Duodenal mucosa (tissue), 2 donors: ENCODE measurements at regions not wholly inside any gene's neighbourhood (a gene's known extent, or its start where the extent isn't known, plus 50 kb on each side); places are given as distances from the start of the nearest gene placed in this dataset.

ENCODE experiments used
- H3K27ac ChIP-seq: one replicate; pipeline ENCODE4 v1.7.0; 2013; ENCODE audit warnings: low read depth, low read length
- H3K27me3 ChIP-seq, 2 donors: one replicate each; pipeline ENCODE4 v1.7.0; 2013; ENCODE audit warnings: low read length in 2 of 2, control low read depth in 1 of 2; ENCODE audit not compliant: insufficient read depth in 2 of 2, control insufficient read depth in 1 of 2
- H3K36me3 ChIP-seq, 2 donors: one replicate each; pipeline ENCODE4 v1.7.0; 2013; ENCODE audit warnings: low read length in 2 of 2, control low read depth in 1 of 2; ENCODE audit not compliant: insufficient read depth in 2 of 2, control insufficient read depth in 1 of 2
- H3K4me1 ChIP-seq, 2 donors: one replicate each; pipeline ENCODE4 v1.7.0; 2013; ENCODE audit warnings: low read length in 2 of 2, control low read depth in 1 of 2; ENCODE audit not compliant: insufficient read depth in 2 of 2, control insufficient read depth in 1 of 2
- H3K4me3 ChIP-seq, 2 donors: one replicate each; pipeline ENCODE4 v1.7.0; 2013; ENCODE audit warnings: low read length in 2 of 2, low read depth in 1 of 2
- H3K9ac ChIP-seq, 2 donors: one replicate each; pipeline ENCODE4 v1.7.0; 2013; ENCODE audit warnings: low read length in 2 of 2, low read depth in 1 of 2
- H3K9me3 ChIP-seq, 2 donors: one replicate each; pipeline ENCODE4 v1.7.0; 2013; ENCODE audit warnings: low read length in 2 of 2, control low read depth in 1 of 2; ENCODE audit not compliant: control insufficient read depth in 1 of 2

DNA sequence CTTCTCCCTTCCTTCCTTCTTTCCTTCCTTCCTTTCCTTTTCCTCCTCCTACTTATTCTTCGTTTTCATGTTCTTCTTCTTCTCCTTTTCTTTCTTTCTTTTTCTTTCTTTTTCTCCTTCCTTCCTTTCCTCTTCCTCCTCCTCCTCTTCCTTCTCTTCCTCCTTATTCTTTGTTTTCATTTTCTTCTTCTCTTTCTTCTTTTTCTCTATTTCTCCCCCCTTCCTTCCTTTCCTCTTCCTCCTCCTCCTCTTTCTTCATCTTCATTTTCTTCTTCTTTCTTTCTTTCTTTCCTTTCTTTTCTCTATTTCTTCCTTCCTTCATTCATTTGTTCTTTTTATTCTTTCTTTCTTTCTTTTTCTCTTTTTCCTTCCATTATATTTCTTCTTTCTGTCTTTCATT lies 671.6 kb downstream of the IQCM start:
- H3K27me3 ChIP-seq, result no peaks in the 10 kb centered on the region

DNA sequence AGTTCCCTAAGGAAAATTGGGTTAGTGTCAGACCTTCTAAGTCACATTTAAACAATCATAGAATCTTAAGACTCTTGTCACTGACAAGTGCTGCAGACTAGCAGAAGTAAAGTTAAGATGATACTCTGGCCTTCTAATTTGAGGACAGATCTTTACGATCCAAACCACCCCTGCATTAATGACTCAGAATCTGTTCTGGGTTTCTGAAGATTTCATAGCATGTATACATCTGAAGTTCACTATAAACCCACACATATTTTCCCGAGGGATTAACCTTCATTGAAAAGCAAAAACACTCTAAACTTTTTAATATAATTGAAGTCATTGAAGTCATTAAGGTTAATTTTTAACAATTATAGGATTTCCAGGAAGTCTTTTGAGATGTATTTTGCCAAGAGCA lies 674.3 kb downstream of the IQCM start:
- no peaks in the 10 kb centered on the region for H3K9me3 ChIP-seq
- no peaks in the 10 kb centered on the region for H3K27me3 ChIP-seq
- peaks cover 0 to 5% of the 10 kb centered on the region in 2 donors for H3K4me1 ChIP-seq
- no peaks in the 10 kb centered on the region for H3K36me3 ChIP-seq
- no peak overlapping the region for H3K9ac ChIP-seq
- H3K27ac ChIP-seq, result no peak overlapping the region
- no peak overlapping the region for H3K4me3 ChIP-seq

More for the DNA sequence above, 671.6 kb downstream of the IQCM start:
- no peak overlapping the region for H3K9ac ChIP-seq
- H3K9me3 ChIP-seq, result no peaks in the 10 kb centered on the region
- no peaks in the 10 kb centered on the region for H3K36me3 ChIP-seq
- H3K27ac ChIP-seq, result no peak overlapping the region
- no peak overlapping the region for H3K4me3 ChIP-seq
- H3K4me1 ChIP-seq, result peaks cover 0 to 5% of the 10 kb centered on the region in 2 donors

- Histone ChIP-seq H3K9me3 (no peaks in the 10 kb centered on the region), H3K4me3 (no peak overlapping the region)
Measured at GRCh38 chr4:149140841-149141240, 674.8 kb downstream of the IQCM start.

GRCh38 chr4:149136951-149137620 lies 678.6 kb downstream of the IQCM start:
- Histone ChIP-seq H3K4me1 (peaks cover 0 to 5% of the 10 kb centered on the region in 2 donors), H3K9me3 (no peaks in the 10 kb centered on the region), H3K9ac (no peak overlapping the region), H3K27me3 (no peaks in the 10 kb centered on the region), H3K36me3 (no peaks in the 10 kb centered on the region), H3K27ac (no peak overlapping the region), H3K4me3 (no peak overlapping the region)

More at GRCh38 chr4:149140841-149141240, 674.8 kb downstream of the IQCM start:
- Histone ChIP-seq H3K27me3 (no peaks in the 10 kb centered on the region), H3K27ac (no peak overlapping the region), H3K4me1 (peaks cover 0 to 5% of the 10 kb centered on the region in 2 donors), H3K9ac (no peak overlapping the region), H3K36me3 (no peaks in the 10 kb centered on the region)

DNA sequence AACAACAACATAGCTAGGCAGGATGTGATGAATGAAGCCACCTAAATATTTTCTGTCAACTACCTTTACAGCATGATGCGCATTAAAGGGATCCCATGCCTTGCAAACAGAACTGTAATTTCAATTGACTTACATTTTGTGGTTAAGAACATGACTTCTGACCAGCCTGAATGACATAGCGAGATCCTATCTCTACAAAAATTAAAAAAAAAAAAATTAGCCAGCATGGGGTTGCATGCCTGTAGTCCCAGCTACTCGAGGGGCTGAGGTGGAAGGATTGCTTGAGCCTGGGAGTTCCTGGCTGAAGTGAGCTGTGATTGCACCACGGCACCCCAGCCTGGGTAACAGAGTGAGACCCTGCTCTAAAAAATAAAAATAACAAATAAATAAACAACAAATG lies 680.6 kb downstream of the IQCM start:
- Histone ChIP-seq H3K4me3 (no peak overlapping the region), H3K36me3 (no peaks in the 10 kb centered on the region), H3K4me1 (no peaks in the 10 kb centered on the region), H3K27me3 (no peaks in the 10 kb centered on the region), H3K9ac (no peak overlapping the region), H3K27ac (no peak overlapping the region), H3K9me3 (no peaks in the 10 kb centered on the region)

- no peaks in the 10 kb centered on the region for H3K9me3 ChIP-seq
- no peaks in the 10 kb centered on the region for H3K4me1 ChIP-seq
- no peak overlapping the region for H3K27ac ChIP-seq
Measured at GRCh38 chr4:149121023-149121404, 678.8 kb upstream of the NR3C2 start.

DNA sequence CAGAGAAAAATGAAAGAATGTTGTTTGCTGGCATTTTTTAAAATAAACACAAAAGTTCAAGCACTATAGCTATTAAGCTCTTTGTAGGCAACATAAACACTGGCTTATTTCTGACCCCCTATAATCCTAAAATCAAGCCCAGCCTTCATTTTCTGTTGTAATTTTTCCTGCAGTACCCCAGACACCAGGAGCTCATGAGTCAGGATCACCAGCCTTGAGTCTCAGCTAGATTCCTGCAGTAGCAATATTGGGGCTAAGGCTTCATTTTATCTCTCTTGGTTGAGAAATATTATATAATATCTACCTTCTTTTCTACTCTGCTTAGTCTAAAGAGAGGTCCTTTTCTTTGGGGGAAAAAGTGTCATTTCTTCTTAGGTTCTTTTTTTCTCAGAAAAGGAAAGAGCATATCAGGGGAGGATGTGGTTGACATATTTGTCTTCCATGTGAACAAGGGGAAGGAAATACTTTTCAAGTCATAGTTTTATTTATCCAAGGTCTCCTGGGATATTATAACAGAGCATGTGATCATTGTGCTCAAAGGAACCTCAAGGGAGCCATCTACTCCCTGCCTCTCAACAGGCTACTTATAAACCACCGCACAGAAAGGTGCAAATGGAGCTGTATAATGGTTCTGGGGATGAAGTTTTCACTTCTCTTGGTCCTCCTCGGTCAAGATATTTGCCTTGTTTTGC lies 678.3 kb upstream of the NR3C2 start:
- H3K9ac ChIP-seq, result no peak overlapping the region
- no peaks in the 10 kb centered on the region for H3K4me1 ChIP-seq
- H3K9me3 ChIP-seq, result no peaks in the 10 kb centered on the region
- H3K36me3 ChIP-seq, result no peaks in the 10 kb centered on the region
- H3K4me3 ChIP-seq, result no peak overlapping the region
- H3K27ac ChIP-seq, result no peak overlapping the region
- H3K27me3 ChIP-seq, result no peaks in the 10 kb centered on the region

More at GRCh38 chr4:149121023-149121404, 678.8 kb upstream of the NR3C2 start:
- Histone ChIP-seq H3K27me3 (no peaks in the 10 kb centered on the region), H3K4me3 (no peak overlapping the region), H3K36me3 (no peaks in the 10 kb centered on the region), H3K9ac (no peak overlapping the region)

DNA sequence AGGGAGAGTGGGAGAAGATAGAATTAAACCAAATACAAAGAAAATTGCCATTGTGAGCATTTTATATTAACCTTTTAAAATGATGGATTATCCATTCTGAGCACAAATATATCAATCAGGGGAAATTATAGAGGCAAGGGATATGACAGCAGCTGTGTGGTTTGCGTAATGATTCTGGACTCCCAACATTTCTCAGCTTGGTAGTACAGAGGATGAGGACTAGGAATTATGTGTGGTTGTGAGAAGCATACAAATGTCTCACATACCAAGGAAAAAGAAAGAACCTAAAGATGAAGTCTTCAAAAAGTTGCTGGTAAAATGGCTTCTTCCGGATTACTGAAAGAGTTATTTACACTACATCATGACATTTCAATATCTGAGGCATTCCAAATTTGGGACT lies 674.6 kb upstream of the NR3C2 start:
- no peaks in the 10 kb centered on the region for H3K36me3 ChIP-seq
- H3K4me3 ChIP-seq, result no peak overlapping the region
- H3K27ac ChIP-seq, result no peak overlapping the region
- H3K9me3 ChIP-seq, result no peaks in the 10 kb centered on the region
- no peaks in the 10 kb centered on the region for H3K27me3 ChIP-seq
- H3K4me1 ChIP-seq, result no peaks in the 10 kb centered on the region
- H3K9ac ChIP-seq, result no peak overlapping the region

DNA sequence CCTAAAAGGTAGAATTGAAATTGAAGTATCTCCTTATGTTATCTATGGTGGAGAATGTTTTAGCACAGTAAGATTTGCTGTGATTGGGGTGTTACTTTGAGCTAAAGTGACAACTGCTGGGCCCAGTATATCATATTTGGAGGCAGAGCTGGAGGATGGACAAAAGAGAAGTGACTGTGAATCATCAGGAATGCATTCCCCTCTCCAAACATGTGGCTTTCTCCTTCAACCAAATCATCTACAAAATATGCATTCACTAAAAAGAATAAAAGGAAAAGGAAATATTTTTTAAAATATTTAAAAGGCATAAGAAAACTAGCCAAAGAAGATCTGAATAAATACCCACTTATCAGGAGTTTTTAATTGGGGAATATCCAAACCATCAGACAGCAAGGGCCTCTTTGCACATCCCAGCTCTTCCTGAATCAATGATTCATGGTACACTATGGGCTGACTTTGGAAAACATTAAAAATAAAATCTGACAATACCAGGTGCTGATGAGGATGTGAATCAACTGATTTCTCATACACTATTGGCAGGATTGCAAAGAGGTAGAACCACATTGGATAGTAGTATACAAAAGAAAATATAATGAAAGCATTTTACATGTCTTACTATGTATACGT lies 671.7 kb upstream of the NR3C2 start:
- Histone ChIP-seq H3K4me3 (no peak overlapping the region), H3K27me3 (no peaks in the 10 kb centered on the region), H3K4me1 (peaks cover 0 to 7% of the 10 kb centered on the region in 2 donors), H3K9ac (no peak overlapping the region), H3K36me3 (no peaks in the 10 kb centered on the region), H3K27ac (no peak overlapping the region), H3K9me3 (no peaks in the 10 kb centered on the region)

DNA sequence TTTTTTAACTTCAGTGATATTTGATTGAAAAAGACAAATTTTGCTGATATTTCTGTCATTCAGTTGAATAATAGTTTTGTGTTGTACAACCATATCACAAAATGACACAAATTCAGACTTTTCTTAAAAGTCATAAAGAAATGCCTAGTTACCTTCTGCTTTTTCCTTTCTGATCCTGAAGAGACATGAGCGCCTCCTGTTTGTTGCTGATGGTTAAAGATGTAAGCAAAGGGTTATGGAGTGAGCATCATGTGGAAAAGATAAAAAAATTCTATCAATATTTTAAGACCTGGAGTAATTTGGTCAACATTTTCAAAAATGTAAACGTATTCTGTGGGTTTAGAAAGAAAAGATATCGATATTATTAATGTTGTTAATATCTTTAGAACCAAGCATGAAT lies 669.9 kb upstream of the NR3C2 start:
- no peak overlapping the region for H3K4me3 ChIP-seq
- peaks cover 0 to 7% of the 10 kb centered on the region in 2 donors for H3K4me1 ChIP-seq
- no peak overlapping the region for H3K9ac ChIP-seq
- no peak overlapping the region for H3K27ac ChIP-seq
- no peaks in the 10 kb centered on the region for H3K9me3 ChIP-seq
- H3K36me3 ChIP-seq, result no peaks in the 10 kb centered on the region
- H3K27me3 ChIP-seq, result no peaks in the 10 kb centered on the region
